Epithelial cell of prostate (primary cell): ENCODE measurements at regions not wholly inside any gene's neighbourhood (a gene's known extent, or its start where the extent isn't known, plus 50 kb on each side); places are given as distances from the start of the nearest gene placed in this dataset.

Source experiments
- DNase-seq: peaks from one replicate; pipeline ENCODE4 v3.0.0-alpha.2; 2011; ENCODE audit warnings: low read depth, low spot score
- H3K27ac ChIP-seq: fragments of 450-650 bp; 2 replicates; pipeline ENCODE4 v1.5.1; 2017; ENCODE audit warnings: mild to moderate bottlenecking

- no peak for DNase-seq
Measured at GRCh38 chr12:68495336-68496070, 115.2 kb upstream of the RAP1B start.

GRCh38 chr12:68497107-68497506 lies 113.6 kb upstream of the RAP1B start:
- H3K27ac ChIP-seq: no peak overlapping the region

More at GRCh38 chr12:68495336-68496070, 115.2 kb upstream of the RAP1B start:
- H3K27ac ChIP-seq: no peak overlapping the region

GRCh38 chr12:68497702-68498101 lies 113.0 kb upstream of the RAP1B start:
- peak; percentile 49 for DNase-seq
- no peak overlapping the region for H3K27ac ChIP-seq

More at GRCh38 chr12:68497107-68497506, 113.6 kb upstream of the RAP1B start:
- DNase-seq: no peak

- H3K27ac ChIP-seq: no peak overlapping the region
- no peak for DNase-seq
Measured at GRCh38 chr12:68498736-68499135, 112.0 kb upstream of the RAP1B start.

- no peak overlapping the region for H3K27ac ChIP-seq
- DNase-seq: no peak
Measured at GRCh38 chr12:68499616-68500015, 111.1 kb upstream of the RAP1B start.

GRCh38 chr12:68501226-68501625 lies 109.5 kb upstream of the RAP1B start:
- no peak overlapping the region for H3K27ac ChIP-seq
- DNase-seq: no peak

- no peak for DNase-seq
Measured at GRCh38 chr12:68505970-68506369, 104.7 kb upstream of the RAP1B start.

GRCh38 chr12:68506619-68507018 lies 104.1 kb upstream of the RAP1B start:
- no peak for DNase-seq
- no peak overlapping the region for H3K27ac ChIP-seq

More at GRCh38 chr12:68505970-68506369, 104.7 kb upstream of the RAP1B start:
- H3K27ac ChIP-seq: no peak overlapping the region

GRCh38 chr12:68507657-68508056 lies 103.0 kb upstream of the RAP1B start:
- no peak overlapping the region for H3K27ac ChIP-seq
- no peak for DNase-seq

- DNase-seq: no peak
- no peak overlapping the region for H3K27ac ChIP-seq
Measured at GRCh38 chr12:68508576-68508975, 102.1 kb upstream of the RAP1B start.

- no peak overlapping the region for H3K27ac ChIP-seq
- no peak for DNase-seq
Measured at GRCh38 chr12:68509242-68509641, 101.5 kb upstream of the RAP1B start.

GRCh38 chr12:68510397-68510796 lies 100.3 kb upstream of the RAP1B start:
- DNase-seq: no peak
- peak overlapping the region; percentile 2 for H3K27ac ChIP-seq

GRCh38 chr12:68514807-68515411 lies 95.8 kb upstream of the RAP1B start:
- DNase-seq: no peak

GRCh38 chr12:68515793-68516192 lies 94.9 kb upstream of the RAP1B start:
- DNase-seq: no peak
- H3K27ac ChIP-seq: no peak overlapping the region

More at GRCh38 chr12:68514807-68515411, 95.8 kb upstream of the RAP1B start:
- H3K27ac ChIP-seq: no peak overlapping the region

- peak overlapping the region; percentile 33 for H3K27ac ChIP-seq
- DNase-seq: no peak
Measured at GRCh38 chr12:68521321-68521839, 89.3 kb upstream of the RAP1B start.

GRCh38 chr12:68521848-68522502 lies 88.7 kb upstream of the RAP1B start:
- DNase-seq: no peak
- H3K27ac ChIP-seq: peak overlapping the region; percentile 33

GRCh38 chr12:68529466-68529865 lies 81.2 kb upstream of the RAP1B start:
- no peak overlapping the region for H3K27ac ChIP-seq
- DNase-seq: no peak

GRCh38 chr12:68529869-68530268 lies 80.8 kb upstream of the RAP1B start:
- DNase-seq: no peak
- H3K27ac ChIP-seq: no peak overlapping the region

- no peak for DNase-seq
- H3K27ac ChIP-seq: no peak overlapping the region
Measured at GRCh38 chr12:68530299-68530698, 80.4 kb upstream of the RAP1B start.

- no peak overlapping the region for H3K27ac ChIP-seq
- no peak for DNase-seq
Measured at GRCh38 chr12:68530965-68531364, 79.7 kb upstream of the RAP1B start.
